H9 (cell line): ENCODE measurements at regions not wholly inside any gene's neighbourhood (a gene's known extent, or its start where the extent isn't known, plus 50 kb on each side); places are given as distances from the start of the nearest gene placed in this dataset.

Experiments used
- DNase-seq: peaks from one replicate; pipeline ENCODE4 v3.0.0-alpha.2; 2017
- H2AFZ ChIP-seq: one replicate; pipeline ENCODE4 v1.6.1; 2013; ENCODE audit warnings: mild to moderate bottlenecking, low read length, control low read depth, moderate library complexity
- H2AK5ac ChIP-seq: 2 replicates; pipeline ENCODE4 v1.6.1; 2013; ENCODE audit warnings: low read length, control low read depth, mixed read lengths; ENCODE audit not compliant: insufficient read length
- H2BK120ac ChIP-seq: one replicate; pipeline ENCODE4 v1.6.1; 2013; ENCODE audit warnings: low read depth, mild to moderate bottlenecking, low read length, control low read depth, inconsistent platforms; ENCODE audit not compliant: poor library complexity, severe bottlenecking
- H2BK12ac ChIP-seq: 2 replicates; pipeline ENCODE4 v1.6.1; 2013; ENCODE audit warnings: low read length, control low read depth, mixed read lengths, low read depth; ENCODE audit not compliant: insufficient read length
- H2BK15ac ChIP-seq: 2 replicates; pipeline ENCODE4 v1.6.1; 2013; ENCODE audit warnings: low read depth, low read length, control low read depth
- H2BK20ac ChIP-seq: one replicate; pipeline ENCODE4 v1.6.1; 2013; ENCODE audit warnings: low read depth, mild to moderate bottlenecking, low read length, control low read depth, inconsistent platforms; ENCODE audit not compliant: poor library complexity, severe bottlenecking
- H2BK5ac ChIP-seq: 2 replicates; pipeline ENCODE4 v1.6.1; 2013; ENCODE audit warnings: low read length, control low read depth, mixed read lengths; ENCODE audit not compliant: insufficient read length
- H3K14ac ChIP-seq: 2 replicates; pipeline ENCODE4 v1.6.1; 2013; ENCODE audit warnings: low read length, control low read depth; ENCODE audit not compliant: insufficient read depth
- H3K18ac ChIP-seq: 2 replicates; pipeline ENCODE4 v1.6.1; 2013; ENCODE audit warnings: low read depth, mild to moderate bottlenecking, mixed read lengths, low read length, control low read depth; ENCODE audit not compliant: insufficient read length
- H3K23ac ChIP-seq: 2 replicates; pipeline ENCODE4 v1.6.1; 2013; ENCODE audit warnings: low read length, control low read depth, mixed read lengths, low read depth; ENCODE audit not compliant: insufficient read length
- H3K23me2 ChIP-seq: 2 replicates; pipeline ENCODE4 v1.6.1; 2013; ENCODE audit warnings: low read depth, mild to moderate bottlenecking, mixed read lengths, low read length, control low read depth; ENCODE audit not compliant: insufficient read length, poor library complexity, severe bottlenecking
- H3K27ac ChIP-seq: 2 replicates; pipeline ENCODE4 v1.5.1; 2013; ENCODE audit warnings: low read length, control low read depth, mixed read lengths, low read depth; ENCODE audit not compliant: insufficient read length
- H3K27me3 ChIP-seq: 2 replicates; pipeline ENCODE4 v1.6.1; 2013; ENCODE audit warnings: low read length, control low read depth, inconsistent platforms; ENCODE audit not compliant: insufficient read depth
- H3K4ac ChIP-seq: 2 replicates; pipeline ENCODE4 v1.6.1; 2013; ENCODE audit warnings: low read depth, mild to moderate bottlenecking, control low read depth, inconsistent platforms, low read length, moderate library complexity
- H3K4me1 ChIP-seq: 2 replicates; pipeline ENCODE4 v1.6.1; 2013; ENCODE audit warnings: low read length, control low read depth, inconsistent platforms; ENCODE audit not compliant: insufficient read depth
- H3K4me2 ChIP-seq: 2 replicates; pipeline ENCODE4 v1.6.1; 2013; ENCODE audit warnings: low read length, control low read depth, mixed read lengths; ENCODE audit not compliant: insufficient read length, insufficient read depth
- H3K56ac ChIP-seq: 2 replicates; pipeline ENCODE4 v1.6.1; 2013; ENCODE audit warnings: low read depth, mild to moderate bottlenecking, mixed read lengths, low read length, control low read depth; ENCODE audit not compliant: insufficient read length
- H3K79me1 ChIP-seq: 2 replicates; pipeline ENCODE4 v1.6.1; 2013; ENCODE audit warnings: low read depth, mild to moderate bottlenecking, moderate library complexity, low read length, control low read depth, inconsistent platforms; ENCODE audit not compliant: insufficient read depth, poor library complexity, severe bottlenecking
- H3K79me2 ChIP-seq: 2 replicates; pipeline ENCODE4 v1.6.1; 2013; ENCODE audit warnings: low read length, control low read depth, inconsistent platforms; ENCODE audit not compliant: insufficient read depth
- H3K9ac ChIP-seq: 2 replicates; pipeline ENCODE4 v1.6.1; 2013; ENCODE audit warnings: low read length, control low read depth, mixed read lengths; ENCODE audit not compliant: insufficient read length; ENCODE audit errors: extremely low read depth
- H3K9me3 ChIP-seq: one replicate; pipeline ENCODE4 v1.6.1; 2013; ENCODE audit warnings: low read depth, low read length, inconsistent platforms; ENCODE audit not compliant: control insufficient read depth
- H3T11ph ChIP-seq: one replicate; pipeline ENCODE4 v1.6.1; 2013; ENCODE audit warnings: mild to moderate bottlenecking, low read length, control low read depth, inconsistent platforms
- H4K20me1 ChIP-seq: one replicate; pipeline ENCODE4 v1.6.1; 2013; ENCODE audit not compliant: control insufficient read depth, insufficient read length, insufficient read depth
- H4K5ac ChIP-seq: 2 replicates; pipeline ENCODE4 v1.6.1; 2013; ENCODE audit warnings: low read depth, mild to moderate bottlenecking, mixed read lengths, low read length, control low read depth; ENCODE audit not compliant: insufficient read length
- H4K8ac ChIP-seq: replicated peaks from 2 replicates; pipeline ENCODE4 v1.6.1; 2013; ENCODE audit warnings: low read length, control low read depth, mixed read lengths, low read depth; ENCODE audit not compliant: insufficient read length
- H4K91ac ChIP-seq: 2 replicates; pipeline ENCODE4 v1.6.1; 2013; ENCODE audit warnings: low read depth, mild to moderate bottlenecking, moderate library complexity, mixed read lengths, low read length, control low read depth; ENCODE audit not compliant: insufficient read length
- H3K27ac Mint-ChIP-seq, 3 experiments: 2 replicates in 2 of 3; 3 replicates in 1 of 3; pipeline ENCODE4 v1.8.0; 2020 to 2021; ENCODE audit warnings: mixed read lengths in 3 of 3, mild to moderate bottlenecking in 1 of 3, moderate library complexity in 1 of 3
- H3K27me3 Mint-ChIP-seq: 2 replicates; pipeline ENCODE4 v1.8.0; 2021; ENCODE audit warnings: low read depth, mild to moderate bottlenecking, moderate library complexity, mixed read lengths
- H3K36me3 Mint-ChIP-seq, 3 experiments: 2 replicates in 2 of 3; 3 replicates in 1 of 3; pipeline ENCODE4 v1.8.0; 2020 to 2021; ENCODE audit warnings: low read depth in 3 of 3, mixed read lengths in 3 of 3; ENCODE audit not compliant: insufficient read depth in 1 of 3
- H3K4me1 Mint-ChIP-seq, 2 experiments: 2 replicates each; pipeline ENCODE4 v1.8.0; 2020; ENCODE audit warnings: mixed read lengths in 2 of 2
- H3K4me3 Mint-ChIP-seq, 2 experiments: 2 replicates in 1 of 2; 3 replicates in 1 of 2; pipeline ENCODE4 v1.8.0; 2020 to 2021; ENCODE audit warnings: mild to moderate bottlenecking in 2 of 2, mixed read lengths in 2 of 2, moderate library complexity in 1 of 2
- H3K9me3 Mint-ChIP-seq, 2 experiments: 2 replicates in 1 of 2; 3 replicates in 1 of 2; pipeline ENCODE4 v1.8.0; 2020; ENCODE audit warnings: mild to moderate bottlenecking in 2 of 2, mixed read lengths in 2 of 2, moderate library complexity in 1 of 2
- WGBS: extraction: QIAGEN DNeasy Blood & Tissue Kit; methylation state at CpG from one replicate; pipeline ENCODE4 v1.1.7; 2013; ENCODE audit warnings: missing lambda C conversion rate, low lambda C conversion rate, mixed read lengths; ENCODE audit not compliant: insufficient read length; ENCODE audit errors: extremely low coverage; 5-methylcytosine and 5-hydroxymethylcytosine counted together
- TF ChIP-seq, protein P1 (sequence below): fragments of 200-600 bp; sonication (generic); conservative IDR thresholded peaks from 3 replicates; pipeline ENCODE4 v1.8.0; 2021; ENCODE audit warnings: antibody characterized with exemption, mild to moderate bottlenecking

DNA sequence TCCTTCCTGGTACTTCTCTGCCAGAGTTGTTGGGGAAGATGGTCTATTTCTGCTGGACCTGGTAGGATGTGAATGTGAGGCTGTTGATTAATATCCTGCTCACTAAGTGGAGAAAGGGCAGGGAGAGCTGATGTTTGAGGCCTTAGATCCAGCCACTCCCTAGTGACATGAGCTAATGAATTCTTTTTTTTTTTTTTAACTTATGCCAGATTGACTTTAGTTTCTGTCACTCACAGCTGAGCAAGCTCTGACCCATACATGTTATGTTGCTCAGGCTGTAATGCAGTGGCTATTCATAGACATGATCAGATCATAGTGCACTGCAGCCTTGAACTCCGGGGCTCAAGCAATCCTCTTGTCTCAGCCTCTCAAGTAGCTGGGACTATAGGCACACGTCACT, 75.1 kb upstream of the SPRY4 start:
- no peaks in the 10 kb centered on the region for H3K79me2 ChIP-seq
- H3K27ac ChIP-seq, result no peak overlapping the region
- no peak overlapping the region for H3K23ac ChIP-seq
- H2AFZ ChIP-seq, result no peak overlapping the region
- H4K5ac ChIP-seq, result no peak overlapping the region
- H2BK20ac ChIP-seq, result no peak overlapping the region
- H2BK120ac ChIP-seq, result no peak overlapping the region
- no peak for DNase-seq
- H2BK15ac ChIP-seq, result no peak overlapping the region
- no peak overlapping the region for H3K4ac ChIP-seq
- no peak overlapping the region for H2AK5ac ChIP-seq
- no peak overlapping the region for H3K14ac ChIP-seq
- no peaks in the 10 kb centered on the region for H3K27me3 Mint-ChIP-seq
- H2BK12ac ChIP-seq, result no peak overlapping the region
- H3K4me2 ChIP-seq, result no peak overlapping the region
- H3K79me1 ChIP-seq, result no peaks in the 10 kb centered on the region
- H3K18ac ChIP-seq, result no peak overlapping the region
- H3K9me3 Mint-ChIP-seq, result peaks cover 14 to 17% of the 10 kb centered on the region in 2 experiments
- H3K27ac Mint-ChIP-seq, result peak overlapping the region in 1 of 3 experiments; percentile 15; a peak in 1 of 7 replicates
- H2BK5ac ChIP-seq, result no peak overlapping the region
- H3K27me3 ChIP-seq, result no peaks in the 10 kb centered on the region
- peaks cover 19 to 23% (median 21%) of the 10 kb centered on the region in 3 experiments; a peak in 6 of 7 replicates for H3K36me3 Mint-ChIP-seq
- no peak overlapping the region for H3K56ac ChIP-seq
- peaks cover 10% of the 10 kb centered on the region; the same call in 1 of the 2 replicates for H3K4me1 ChIP-seq
- H3K4me1 Mint-ChIP-seq, result peaks cover 18 to 22% of the 10 kb centered on the region in 2 experiments
- H4K8ac ChIP-seq, result no peak overlapping the region
- H4K91ac ChIP-seq, result no peak overlapping the region
- no peaks in the 10 kb centered on the region for H3K9me3 ChIP-seq
- H4K20me1 ChIP-seq, result no peaks in the 10 kb centered on the region
- no CpG with 5 or more reads among the region's 2 CpGs for WGBS
- TF ChIP-seq, protein P1, sequence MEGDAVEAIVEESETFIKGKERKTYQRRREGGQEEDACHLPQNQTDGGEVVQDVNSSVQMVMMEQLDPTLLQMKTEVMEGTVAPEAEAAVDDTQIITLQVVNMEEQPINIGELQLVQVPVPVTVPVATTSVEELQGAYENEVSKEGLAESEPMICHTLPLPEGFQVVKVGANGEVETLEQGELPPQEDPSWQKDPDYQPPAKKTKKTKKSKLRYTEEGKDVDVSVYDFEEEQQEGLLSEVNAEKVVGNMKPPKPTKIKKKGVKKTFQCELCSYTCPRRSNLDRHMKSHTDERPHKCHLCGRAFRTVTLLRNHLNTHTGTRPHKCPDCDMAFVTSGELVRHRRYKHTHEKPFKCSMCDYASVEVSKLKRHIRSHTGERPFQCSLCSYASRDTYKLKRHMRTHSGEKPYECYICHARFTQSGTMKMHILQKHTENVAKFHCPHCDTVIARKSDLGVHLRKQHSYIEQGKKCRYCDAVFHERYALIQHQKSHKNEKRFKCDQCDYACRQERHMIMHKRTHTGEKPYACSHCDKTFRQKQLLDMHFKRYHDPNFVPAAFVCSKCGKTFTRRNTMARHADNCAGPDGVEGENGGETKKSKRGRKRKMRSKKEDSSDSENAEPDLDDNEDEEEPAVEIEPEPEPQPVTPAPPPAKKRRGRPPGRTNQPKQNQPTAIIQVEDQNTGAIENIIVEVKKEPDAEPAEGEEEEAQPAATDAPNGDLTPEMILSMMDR, result no peak
- H3K4me3 Mint-ChIP-seq, result no peak overlapping the region
- H3K23me2 ChIP-seq, result no peaks in the 10 kb centered on the region
- no peak overlapping the region for H3T11ph ChIP-seq
- H3K9ac ChIP-seq, result no peak overlapping the region
